Epithelial cell of prostate (primary cell): ENCODE measurements at regions not wholly inside any gene's neighbourhood (a gene's known extent, or its start where the extent isn't known, plus 50 kb on each side); places are given as distances from the start of the nearest gene placed in this dataset.

Experiments
- DNase-seq: peaks from one replicate; pipeline ENCODE4 v3.0.0-alpha.2; 2011; ENCODE audit warnings: low read depth, low spot score
- H3K27ac ChIP-seq: fragments of 450-650 bp; 2 replicates; pipeline ENCODE4 v1.5.1; 2017; ENCODE audit warnings: mild to moderate bottlenecking

DNA sequence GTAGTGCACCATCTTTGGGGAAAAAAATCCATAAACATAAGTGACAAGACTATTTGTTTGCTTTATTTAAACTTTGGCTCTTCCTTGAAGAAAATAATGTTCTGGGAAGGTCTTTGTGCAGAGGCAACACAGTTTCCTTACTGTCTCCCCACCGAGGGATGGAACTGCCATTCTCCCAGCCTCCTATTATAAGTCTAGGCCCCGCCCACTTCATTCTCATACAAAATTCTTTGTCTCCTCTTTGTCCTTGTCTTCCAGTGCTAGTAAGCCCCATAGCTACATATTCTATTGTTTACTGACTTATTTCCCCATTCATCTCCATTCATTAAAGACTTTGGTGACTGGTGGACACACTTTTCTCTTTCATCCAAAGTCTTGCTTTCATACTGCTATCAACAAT, 316.5 kb upstream of the ROBO2 start:
- DNase-seq: no peak
- H3K27ac ChIP-seq: no peak overlapping the region

DNA sequence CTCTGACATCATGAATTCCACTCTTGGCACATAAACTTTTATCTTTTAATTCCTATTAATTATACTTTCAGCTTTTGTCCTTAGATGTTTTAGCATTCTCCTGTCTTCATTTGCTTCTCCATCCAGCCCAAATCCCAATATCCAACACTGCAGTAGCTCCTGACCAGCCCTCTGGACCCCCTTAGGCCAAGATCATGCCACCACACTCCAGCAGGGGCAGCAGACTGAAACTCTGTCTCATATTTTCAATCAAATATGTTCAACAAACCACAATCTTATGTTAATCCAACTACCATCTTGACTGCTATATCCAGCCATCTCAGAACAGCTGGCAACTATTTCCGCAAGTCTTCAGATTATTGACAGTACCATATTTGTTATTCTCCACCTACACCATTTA, 315.8 kb upstream of the ROBO2 start:
- H3K27ac ChIP-seq: no peak overlapping the region
- DNase-seq: no peak

DNA sequence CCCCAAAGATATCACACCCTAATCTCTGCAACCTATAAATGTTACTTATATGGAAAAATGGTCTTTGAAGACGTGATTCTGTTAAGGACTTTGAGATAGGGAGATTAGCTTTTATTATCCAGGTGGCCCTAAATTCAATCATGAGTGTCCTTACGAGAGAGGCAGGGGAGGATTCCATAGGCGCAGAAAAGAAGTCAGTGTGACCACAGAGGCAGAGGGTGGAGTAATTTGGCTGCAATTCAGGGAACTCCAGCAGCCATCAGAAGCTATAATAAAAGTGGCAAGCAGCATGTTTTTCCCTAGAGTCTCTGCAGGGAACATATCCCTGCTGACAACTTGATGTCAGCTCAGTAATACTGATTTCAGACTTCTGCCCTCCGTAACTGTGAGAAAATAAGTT, 315.2 kb upstream of the ROBO2 start:
- no peak overlapping the region for H3K27ac ChIP-seq
- DNase-seq: no peak

DNA sequence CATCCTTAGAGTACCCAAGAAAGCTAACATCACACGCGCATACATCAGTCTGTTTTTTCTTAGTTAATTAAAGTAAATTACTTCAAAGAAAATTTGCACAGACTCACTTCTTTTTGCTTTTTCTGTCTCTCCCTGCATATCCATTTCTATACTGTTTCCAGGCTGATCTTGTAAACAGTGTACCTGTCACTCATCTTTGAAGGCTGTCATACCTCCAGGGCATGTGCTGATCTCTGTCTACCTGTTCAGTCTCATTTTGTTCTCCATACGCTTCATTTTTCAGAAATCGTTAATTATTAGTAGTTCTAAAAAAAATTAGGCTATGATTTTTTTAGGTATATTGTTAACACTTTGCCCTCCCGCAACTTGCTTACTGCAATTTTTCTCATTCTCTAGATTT, 313.9 kb upstream of the ROBO2 start:
- DNase-seq: no peak
- H3K27ac ChIP-seq: no peak overlapping the region

DNA sequence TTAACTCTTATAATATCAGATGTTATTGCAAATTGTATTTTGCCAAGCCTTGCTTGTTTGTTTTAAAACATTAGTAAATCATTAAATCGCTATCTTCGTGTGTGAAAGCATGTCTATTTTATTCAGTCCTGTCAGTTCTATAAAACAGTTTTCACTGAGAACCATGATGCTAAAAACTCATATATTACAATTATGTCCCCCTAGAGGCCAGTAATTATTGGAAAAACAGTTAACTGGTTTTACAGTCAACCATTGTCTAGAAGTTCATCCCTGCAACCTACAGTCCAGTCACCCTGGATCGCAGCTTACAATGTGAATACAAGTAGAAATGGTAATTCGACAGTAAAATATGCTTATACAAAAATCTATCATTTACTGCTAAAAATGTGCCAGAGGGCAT, 311.5 kb upstream of the ROBO2 start:
- no peak for DNase-seq
- no peak overlapping the region for H3K27ac ChIP-seq

DNA sequence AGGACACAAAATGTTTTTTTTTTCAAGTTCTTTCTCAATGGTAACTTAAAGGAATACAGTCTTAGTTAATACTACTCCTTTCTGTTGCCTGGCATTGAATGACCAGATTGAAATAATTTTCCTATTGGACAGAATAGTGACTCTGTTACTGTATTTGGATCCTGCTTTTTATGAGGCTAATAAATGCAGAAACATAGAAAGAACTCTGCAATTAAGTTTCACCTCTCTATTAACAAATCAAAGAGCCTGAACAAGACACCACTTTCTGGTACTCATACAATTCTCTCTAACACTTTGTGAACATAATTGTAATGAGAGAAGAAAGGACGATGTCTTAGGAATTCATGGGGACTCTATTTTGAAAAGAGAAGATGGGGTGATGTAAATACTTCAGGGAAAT, 308.4 kb upstream of the ROBO2 start:
- H3K27ac ChIP-seq: no peak overlapping the region
- no peak for DNase-seq

DNA sequence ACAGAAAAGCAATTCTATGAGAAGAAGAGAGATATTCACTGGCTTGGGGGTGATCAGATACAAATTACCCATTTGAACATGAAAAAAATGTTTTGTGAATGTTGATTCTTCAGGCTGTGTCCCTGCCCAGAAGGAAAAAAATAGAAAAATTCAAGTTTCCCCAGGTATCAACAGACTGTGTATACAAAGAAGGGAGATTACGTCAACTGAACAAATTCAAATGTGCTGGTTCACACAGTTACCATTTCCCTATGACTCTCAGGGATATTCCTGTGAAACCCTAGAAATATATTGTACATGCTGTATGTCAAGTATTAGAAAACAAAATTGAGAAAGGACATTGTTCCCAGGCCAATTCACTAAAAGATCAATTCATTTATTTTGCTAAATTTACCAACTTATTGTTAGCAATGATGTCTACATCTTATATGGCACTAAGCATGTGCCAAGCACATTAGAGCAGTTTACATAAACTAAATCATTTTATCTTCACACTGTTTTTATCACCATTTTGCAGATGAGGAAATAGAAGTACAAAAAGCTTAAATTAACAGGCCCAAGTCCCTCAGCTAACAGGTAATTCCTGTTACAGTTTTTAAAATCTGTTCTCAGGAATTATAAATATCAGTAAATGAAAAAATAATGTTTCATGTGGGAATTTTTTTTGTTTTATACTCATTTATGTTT, 306.7 kb upstream of the ROBO2 start:
- H3K27ac ChIP-seq: no peak overlapping the region
- DNase-seq: no peak

DNA sequence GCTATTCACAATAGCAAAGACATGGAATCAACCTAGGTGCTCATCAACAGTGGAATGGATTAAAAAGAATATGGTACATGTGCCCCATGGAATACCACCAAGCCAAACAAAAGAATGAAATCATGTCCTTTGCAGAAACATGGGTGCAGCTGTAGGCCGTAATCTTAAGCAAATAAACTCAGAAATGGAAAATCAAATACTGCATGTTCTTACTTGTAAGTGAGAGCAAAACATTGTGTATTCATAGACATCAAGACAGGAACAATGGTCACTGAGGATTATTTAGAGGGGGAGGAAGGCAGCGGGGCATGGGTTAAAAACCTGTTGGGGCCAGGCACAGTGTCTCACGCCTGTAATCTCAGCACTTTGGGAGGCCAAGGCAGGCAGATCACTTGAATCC, 304.7 kb upstream of the ROBO2 start:
- DNase-seq: no peak
- H3K27ac ChIP-seq: no peak overlapping the region

DNA sequence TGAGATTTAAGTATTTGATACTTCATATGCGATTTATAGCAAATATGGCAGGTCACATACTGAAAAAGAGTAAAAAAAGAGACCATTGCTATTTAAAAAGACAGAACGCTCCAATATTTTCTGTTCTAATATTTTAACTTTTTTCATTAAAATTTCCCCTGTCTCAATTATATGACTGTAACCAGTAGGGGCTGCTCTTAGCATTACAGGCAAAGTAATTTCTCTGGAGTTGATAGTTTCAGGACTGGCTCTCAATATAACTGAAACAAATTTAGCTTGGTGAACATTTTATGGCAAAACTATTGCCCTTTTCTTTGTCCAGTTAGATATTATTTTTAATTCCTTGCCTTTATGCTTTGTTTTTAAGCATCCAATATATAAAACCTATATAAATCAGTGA, 286.3 kb upstream of the ROBO2 start:
- DNase-seq: no peak
- no peak overlapping the region for H3K27ac ChIP-seq

DNA sequence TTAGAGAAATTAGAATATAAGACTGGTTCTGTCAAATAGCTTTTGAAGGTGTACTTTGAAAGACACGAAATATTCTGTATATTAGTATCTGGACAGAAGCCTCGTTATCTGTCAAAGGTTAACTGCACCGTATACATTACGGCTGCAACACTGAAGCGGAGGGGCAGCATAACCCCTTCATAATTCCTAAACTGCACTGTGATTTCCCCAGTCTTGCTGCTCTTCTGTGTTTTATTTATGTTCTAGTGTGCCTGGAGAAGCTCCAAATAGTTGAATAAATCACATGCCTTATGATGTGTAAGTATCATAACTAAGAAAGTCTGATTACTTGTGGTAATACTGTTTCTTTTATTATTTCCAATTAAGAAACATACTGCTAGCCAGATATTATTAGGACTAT, 285.7 kb upstream of the ROBO2 start:
- no peak for DNase-seq
- no peak overlapping the region for H3K27ac ChIP-seq

DNA sequence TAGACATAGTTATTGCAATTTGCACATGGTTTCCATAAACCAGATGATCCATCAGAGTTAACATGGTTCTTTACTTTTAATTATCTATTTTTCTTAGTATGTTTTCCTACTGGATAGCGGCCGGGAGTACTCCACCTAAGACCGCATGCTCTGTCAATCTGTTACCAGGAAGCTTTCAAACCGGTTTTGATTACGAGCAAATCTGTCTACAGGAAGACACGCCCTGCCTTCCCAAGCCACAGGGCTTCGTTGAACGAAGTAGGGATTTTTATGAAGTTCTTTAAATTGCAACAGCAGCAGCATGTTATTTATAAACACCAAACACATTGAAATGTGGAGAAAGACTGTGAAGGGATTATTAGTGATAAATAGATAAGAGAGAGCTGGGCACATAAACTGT, 283.3 kb upstream of the ROBO2 start:
- no peak overlapping the region for H3K27ac ChIP-seq
- no peak for DNase-seq

DNA sequence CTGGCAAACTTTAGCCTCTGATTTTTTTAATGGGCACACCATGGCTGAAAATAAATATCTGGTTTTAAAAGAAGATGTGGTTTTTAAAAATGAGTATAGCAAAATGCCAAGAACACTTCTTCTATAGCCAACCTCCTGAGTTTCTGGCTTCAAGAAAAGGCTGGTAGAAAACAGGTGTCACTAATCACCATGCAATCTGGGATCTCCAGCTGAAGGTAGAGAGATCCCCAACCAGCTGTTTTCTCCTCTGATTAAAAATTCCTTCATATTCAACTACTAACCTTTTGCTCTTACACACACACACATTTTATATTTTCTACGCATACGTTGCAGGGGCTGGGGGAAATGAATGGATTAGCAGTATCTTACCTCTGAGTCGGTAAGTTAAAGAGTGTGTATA, 279.6 kb upstream of the ROBO2 start:
- DNase-seq: no peak
- no peak overlapping the region for H3K27ac ChIP-seq

DNA sequence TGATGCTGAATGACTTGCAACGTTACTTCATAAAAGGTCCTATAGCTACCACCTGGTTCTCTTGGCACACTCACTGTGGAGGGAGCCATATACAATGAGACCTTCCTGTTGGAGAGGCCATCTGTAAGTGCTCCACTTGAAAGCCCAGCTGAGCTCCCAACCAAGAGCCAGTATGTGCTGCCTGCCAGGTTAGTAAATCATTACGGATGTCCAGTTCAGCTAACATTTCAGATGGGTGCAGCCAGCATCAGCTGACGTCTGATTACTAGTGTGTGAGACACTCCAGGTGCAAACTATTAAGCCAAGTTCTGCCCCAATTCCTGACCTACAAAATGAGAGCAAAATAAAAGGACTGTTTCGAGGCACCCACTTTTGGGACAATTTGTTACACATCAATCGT, 274.4 kb upstream of the ROBO2 start:
- no peak for DNase-seq
- no peak overlapping the region for H3K27ac ChIP-seq

DNA sequence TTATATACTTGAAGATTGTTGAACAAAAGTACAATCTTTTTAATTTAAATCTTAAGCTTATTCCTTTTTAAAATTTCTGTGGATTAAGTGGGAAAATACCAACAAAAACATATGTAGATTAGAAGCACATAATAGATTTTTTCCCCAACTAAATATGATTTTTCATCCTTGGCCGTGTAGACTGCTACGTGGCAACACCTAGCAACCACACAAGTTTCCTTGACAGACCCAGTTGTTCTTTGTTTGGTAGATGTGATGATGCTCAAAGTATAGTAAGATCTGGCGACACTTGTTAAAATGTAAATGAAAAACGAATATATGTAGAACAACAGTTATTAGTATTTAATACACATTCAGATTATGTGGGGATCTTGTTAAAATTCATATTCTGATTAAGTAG, 271.0 kb upstream of the ROBO2 start:
- no peak for DNase-seq
- no peak overlapping the region for H3K27ac ChIP-seq

DNA sequence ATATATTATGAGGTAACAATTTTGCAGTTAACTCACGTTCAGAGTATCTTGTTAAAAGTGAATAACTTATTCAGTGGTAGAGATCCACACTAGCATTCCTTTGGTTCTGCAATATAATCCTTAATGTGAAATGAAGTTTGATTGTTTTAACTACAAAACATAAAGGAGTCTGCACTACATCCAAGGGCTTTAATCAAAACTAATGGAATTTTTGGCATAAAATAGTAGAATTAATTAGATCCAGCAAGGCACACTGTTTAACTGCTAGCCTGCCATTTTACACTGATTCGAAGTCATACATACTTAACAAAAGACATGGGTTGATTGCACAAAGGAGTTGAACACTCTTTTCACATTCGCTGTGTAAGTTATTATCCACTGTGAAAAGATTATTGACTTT, 263.0 kb upstream of the ROBO2 start:
- no peak for DNase-seq
- no peak overlapping the region for H3K27ac ChIP-seq

DNA sequence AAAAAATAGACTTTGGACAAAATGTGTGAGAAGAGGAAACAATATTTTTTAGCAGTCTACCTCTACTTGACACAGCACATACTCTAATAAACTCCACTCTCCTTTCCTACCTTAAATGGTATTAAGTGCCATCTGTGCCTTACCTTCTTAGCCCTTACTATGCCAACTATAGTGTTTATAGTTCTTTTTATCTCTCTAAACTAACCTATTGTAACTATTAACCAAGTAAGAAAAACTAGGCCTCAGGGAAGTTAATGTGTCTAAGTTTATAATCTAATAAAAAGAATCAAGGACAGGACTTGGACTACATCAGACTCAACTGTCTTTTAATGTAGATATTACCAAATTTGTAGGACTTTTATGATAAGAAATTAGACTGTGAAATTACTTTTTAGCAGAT, 251.7 kb upstream of the ROBO2 start:
- no peak for DNase-seq
- H3K27ac ChIP-seq: no peak overlapping the region

DNA sequence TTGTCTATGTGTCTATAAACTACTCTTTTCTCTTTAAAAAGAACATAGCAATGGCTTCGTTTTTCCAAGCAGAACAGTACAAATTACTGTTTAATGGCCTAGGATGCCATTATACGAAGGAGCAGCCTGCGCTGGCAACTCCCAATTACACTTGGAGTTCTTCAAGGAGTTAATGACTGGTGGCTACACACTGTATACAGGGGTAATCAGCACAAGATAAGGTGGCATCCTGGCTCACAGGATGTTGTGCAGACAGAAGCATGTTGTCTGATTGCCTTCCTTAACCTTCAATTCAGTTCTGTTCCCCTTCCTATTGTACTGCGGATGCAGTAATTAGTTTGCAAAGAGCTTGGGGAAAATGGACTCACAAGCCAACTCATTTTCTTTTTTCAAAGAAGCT, 250.7 kb upstream of the ROBO2 start:
- no peak overlapping the region for H3K27ac ChIP-seq
- no peak for DNase-seq

DNA sequence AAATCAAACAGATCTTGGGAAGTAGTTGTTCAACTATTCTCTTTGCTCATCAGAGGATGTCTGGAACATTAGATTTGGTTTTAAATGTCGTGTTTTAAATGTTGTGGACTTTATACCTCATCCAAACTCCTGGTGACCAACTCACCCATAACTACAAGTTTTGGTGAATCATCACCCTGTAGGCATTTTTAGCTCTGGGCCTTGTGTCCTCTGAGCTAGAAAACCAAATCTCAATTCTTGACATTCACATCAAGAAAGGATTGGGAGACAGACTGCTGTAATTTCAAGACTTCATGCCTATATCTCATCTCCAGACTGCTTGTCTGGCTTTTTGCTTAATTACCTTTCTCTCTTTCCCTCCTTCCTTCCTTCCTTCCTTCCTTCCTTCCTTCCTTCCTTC, 228.5 kb upstream of the ROBO2 start:
- no peak for DNase-seq
- no peak overlapping the region for H3K27ac ChIP-seq

DNA sequence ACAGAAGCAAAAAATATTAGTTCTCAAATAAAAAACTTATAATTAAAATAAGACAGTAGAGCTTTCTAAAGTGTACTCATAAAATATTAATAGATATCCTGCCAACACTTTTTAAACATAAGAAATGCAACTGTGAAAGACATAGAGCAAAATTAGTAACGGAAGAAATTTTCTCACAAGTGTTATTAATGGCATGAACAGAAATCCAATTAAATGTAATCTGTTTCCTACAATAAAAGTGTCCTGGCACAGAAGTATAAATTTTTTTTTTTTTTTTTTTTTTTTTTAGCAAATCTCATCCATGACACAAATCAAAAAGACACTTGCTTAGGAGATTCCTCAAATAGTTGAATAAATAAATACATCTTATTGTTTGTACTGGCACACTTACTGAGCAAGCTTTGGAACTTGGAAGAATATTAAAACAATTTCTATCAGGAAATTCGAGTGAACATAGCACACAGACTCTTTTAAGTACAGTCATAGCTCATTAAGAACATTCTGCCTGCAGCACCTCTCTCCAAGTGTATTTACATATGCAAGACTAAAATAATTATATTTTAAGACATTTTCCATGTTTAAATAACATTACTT, 227.2 kb upstream of the ROBO2 start:
- no peak overlapping the region for H3K27ac ChIP-seq

DNA sequence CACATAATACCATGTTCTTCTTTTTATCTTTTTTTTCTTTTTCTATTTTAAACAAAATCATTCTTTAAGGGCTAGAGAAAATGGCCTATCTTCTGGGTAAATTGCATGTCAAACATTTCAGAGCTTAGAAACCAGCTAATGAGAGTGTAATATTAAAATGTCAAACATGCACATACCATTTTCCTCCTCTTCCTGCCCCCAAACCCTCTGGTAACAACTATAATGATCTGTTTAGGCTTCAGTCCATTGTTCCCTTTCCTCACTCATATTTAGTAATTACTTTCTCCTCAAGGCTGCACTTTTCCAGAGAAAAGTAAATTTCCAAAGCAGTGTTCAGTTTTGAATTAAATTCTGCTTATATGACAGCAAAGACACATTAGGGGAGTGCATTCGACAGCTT, 224.3 kb upstream of the ROBO2 start:
- no peak for DNase-seq
- no peak overlapping the region for H3K27ac ChIP-seq

More for the DNA sequence above, 227.2 kb upstream of the ROBO2 start:
- no peak for DNase-seq

DNA sequence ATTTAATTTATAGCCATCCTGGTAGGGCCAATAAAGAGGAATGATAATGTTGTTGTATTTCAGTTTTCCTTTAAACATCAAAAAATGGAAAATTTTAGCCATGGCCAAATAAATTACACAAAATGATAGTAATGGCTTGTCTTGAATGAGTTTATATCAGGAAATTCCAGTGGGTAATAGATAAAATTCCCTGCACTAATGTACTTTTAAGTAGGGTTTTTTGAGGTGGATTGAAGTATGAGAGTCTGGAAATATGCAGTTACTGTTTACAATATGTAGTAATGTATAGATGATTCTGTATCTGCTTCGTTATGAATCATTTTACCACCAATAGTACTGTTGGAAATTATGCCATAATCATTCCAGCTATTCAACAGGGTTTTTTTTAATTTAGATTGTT, 219.4 kb upstream of the ROBO2 start:
- DNase-seq: no peak
- H3K27ac ChIP-seq: no peak overlapping the region

DNA sequence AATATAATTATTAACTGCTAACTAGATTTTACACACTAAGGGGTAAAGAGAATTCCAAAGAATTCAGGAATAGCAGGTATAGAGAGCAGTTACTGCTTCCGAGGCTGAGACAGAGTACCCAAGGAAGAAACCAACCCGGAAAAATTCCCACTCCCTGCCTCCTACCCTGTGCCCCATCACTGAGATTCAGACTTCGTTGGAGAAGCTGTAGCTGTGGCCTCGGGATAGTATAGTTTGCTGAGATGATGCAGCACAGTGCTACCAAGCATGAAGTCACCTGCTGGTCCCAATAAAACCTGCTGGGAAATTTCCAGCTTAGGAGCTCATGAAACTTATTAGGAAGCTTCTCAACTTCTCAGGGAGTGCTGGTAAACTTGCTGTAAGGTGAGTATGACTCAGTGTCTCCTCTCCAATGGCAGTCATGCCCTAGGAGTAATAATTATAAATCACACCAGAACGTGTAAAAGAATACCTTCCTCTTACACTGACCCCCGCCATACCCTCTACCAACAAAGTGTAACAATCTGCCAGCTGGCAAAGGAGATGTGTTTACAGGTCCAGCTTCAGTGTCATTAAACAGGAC, 215.2 kb upstream of the ROBO2 start:
- no peak overlapping the region for H3K27ac ChIP-seq
- no peak for DNase-seq
